Lung microvascular endothelial cell (primary cell): ENCODE measurements at regions not wholly inside any gene's neighbourhood (a gene's known extent, or its start where the extent isn't known, plus 50 kb on each side); places are given as distances from the start of the nearest gene placed in this dataset.

Experiments
- DNase-seq, 2 donors: peaks; one replicate each; pipeline versions ENCODE4 v3.0.0 to v3.0.0-alpha.2; 2010; ENCODE audit warnings: low read depth in 2 of 2

- DNase-seq: no peak
Measured at GRCh38 chr2:21939967-21940366, 816.2 kb downstream of the TDRD15 start.

- DNase-seq: no peak
Measured at GRCh38 chr2:21944536-21944935, 820.8 kb downstream of the TDRD15 start.

- no peak for DNase-seq
Measured at GRCh38 chr2:21945658-21946057, 821.9 kb downstream of the TDRD15 start.

GRCh38 chr2:21947046-21947445 is 823.3 kb downstream of the TDRD15 start:
- no peak for DNase-seq

- DNase-seq: no peak
Measured at GRCh38 chr2:21966139-21966538, 842.4 kb downstream of the TDRD15 start.

GRCh38 chr2:21970971-21971370 is 847.2 kb downstream of the TDRD15 start:
- no peak for DNase-seq

- DNase-seq: no peak
Measured at GRCh38 chr2:21972586-21972985, 848.8 kb downstream of the TDRD15 start.

- no peak for DNase-seq
Measured at GRCh38 chr2:21981127-21981526, 857.4 kb downstream of the TDRD15 start.

GRCh38 chr2:21993002-21993401 is 869.2 kb downstream of the TDRD15 start:
- DNase-seq: no peak

GRCh38 chr2:21996339-21996738 is 872.6 kb downstream of the TDRD15 start:
- DNase-seq: no peak

- no peak for DNase-seq
Measured at GRCh38 chr2:21999522-21999921, 875.8 kb downstream of the TDRD15 start.

GRCh38 chr2:22002066-22002465 is 878.3 kb downstream of the TDRD15 start:
- DNase-seq: no peak

GRCh38 chr2:22003270-22003669 is 879.5 kb downstream of the TDRD15 start:
- no peak for DNase-seq

- no peak for DNase-seq
Measured at GRCh38 chr2:22011048-22011447, 887.3 kb downstream of the TDRD15 start.

GRCh38 chr2:22020091-22020742 is 896.4 kb downstream of the TDRD15 start:
- no peak for DNase-seq

GRCh38 chr2:22027345-22028005 is 903.7 kb downstream of the TDRD15 start:
- DNase-seq: no peak

GRCh38 chr2:22035361-22035830 is 911.6 kb downstream of the TDRD15 start:
- no peak for DNase-seq

- DNase-seq: no peak
Measured at GRCh38 chr2:22037274-22037673, 913.5 kb downstream of the TDRD15 start.

- no peak for DNase-seq
Measured at GRCh38 chr2:22043784-22044183, 920.0 kb downstream of the TDRD15 start.

GRCh38 chr2:22055784-22056620 is 932.2 kb downstream of the TDRD15 start:
- no peak for DNase-seq

GRCh38 chr2:22056621-22057132 is 932.9 kb downstream of the TDRD15 start:
- DNase-seq: no peak

GRCh38 chr2:22062679-22063078 is 938.9 kb downstream of the TDRD15 start:
- DNase-seq: no peak
